ENCODE measurements at regions not wholly inside any gene's neighbourhood (a gene's known extent, or its start where the extent isn't known, plus 50 kb on each side); places are given as distances from the start of the nearest gene placed in this dataset.

DNA sequence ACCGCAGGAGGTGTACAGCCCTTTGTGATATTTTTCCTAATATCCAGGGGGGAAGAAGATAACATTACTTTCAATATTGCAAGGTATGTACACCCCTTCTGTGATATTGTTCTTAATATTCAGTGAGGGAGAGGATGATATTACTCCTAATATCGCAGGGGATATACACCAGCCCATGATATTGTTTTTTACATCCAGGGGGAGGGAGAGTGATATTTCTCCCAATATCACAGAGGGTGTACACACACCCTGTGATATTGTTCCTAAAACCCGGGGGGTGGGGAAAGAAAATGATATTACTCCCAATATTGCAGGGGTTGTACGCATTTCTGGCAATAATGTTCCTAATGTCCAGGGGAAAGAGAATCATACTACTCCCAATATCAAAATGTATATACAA is 58.0 kb upstream of the SLC25A48 start:
- Histone ChIP-seq H3K27ac (ENCODE audit: low read depth in 2 of 2, low read length in 1 of 2) (no peak overlapping the region), H3K36me3 (replicated peaks in 1 of 2; ENCODE audit: control insufficient read depth in 1 of 2, insufficient read depth in 2 of 2, low read length in 1 of 2) (no peaks in the 10 kb centered on the region), H3K9me2 (no peaks in the 10 kb centered on the region), H3K4me1 (ENCODE audit: control insufficient read depth in 1 of 2, insufficient read depth in 2 of 2, low read depth in 1 of 2, low read length in 1 of 2) (no peaks in the 10 kb centered on the region), H3K9ac (no peak overlapping the region), H3K79me2 (ENCODE audit: insufficient read depth) (no peaks in the 10 kb centered on the region), H3K27me3 (ENCODE audit: insufficient read depth) (peaks cover 11% of the 10 kb centered on the region; the same call in 1 of the 2 replicates), H2AFZ (ENCODE audit: low read depth) (no peak overlapping the region), H3F3A (replicated peaks; ENCODE audit: insufficient read depth) (no peaks in the 10 kb centered on the region), H3K4me3 (ENCODE audit: low read depth in 2 of 2, low read length in 1 of 2) (no peak overlapping the region), H3K4me2 (no peak overlapping the region), H3K9me3 (no peaks in the 10 kb centered on the region), H4K20me1 (ENCODE audit: insufficient read depth) (no peaks in the 10 kb centered on the region)
- CTCF ChIA-PET: no interaction called here
- TF ChIP-seq YY1 (IDR thresholded peaks at IDR 0.05; ENCODE audit: low read depth): no peak
- TF ChIP-seq, protein P1, sequence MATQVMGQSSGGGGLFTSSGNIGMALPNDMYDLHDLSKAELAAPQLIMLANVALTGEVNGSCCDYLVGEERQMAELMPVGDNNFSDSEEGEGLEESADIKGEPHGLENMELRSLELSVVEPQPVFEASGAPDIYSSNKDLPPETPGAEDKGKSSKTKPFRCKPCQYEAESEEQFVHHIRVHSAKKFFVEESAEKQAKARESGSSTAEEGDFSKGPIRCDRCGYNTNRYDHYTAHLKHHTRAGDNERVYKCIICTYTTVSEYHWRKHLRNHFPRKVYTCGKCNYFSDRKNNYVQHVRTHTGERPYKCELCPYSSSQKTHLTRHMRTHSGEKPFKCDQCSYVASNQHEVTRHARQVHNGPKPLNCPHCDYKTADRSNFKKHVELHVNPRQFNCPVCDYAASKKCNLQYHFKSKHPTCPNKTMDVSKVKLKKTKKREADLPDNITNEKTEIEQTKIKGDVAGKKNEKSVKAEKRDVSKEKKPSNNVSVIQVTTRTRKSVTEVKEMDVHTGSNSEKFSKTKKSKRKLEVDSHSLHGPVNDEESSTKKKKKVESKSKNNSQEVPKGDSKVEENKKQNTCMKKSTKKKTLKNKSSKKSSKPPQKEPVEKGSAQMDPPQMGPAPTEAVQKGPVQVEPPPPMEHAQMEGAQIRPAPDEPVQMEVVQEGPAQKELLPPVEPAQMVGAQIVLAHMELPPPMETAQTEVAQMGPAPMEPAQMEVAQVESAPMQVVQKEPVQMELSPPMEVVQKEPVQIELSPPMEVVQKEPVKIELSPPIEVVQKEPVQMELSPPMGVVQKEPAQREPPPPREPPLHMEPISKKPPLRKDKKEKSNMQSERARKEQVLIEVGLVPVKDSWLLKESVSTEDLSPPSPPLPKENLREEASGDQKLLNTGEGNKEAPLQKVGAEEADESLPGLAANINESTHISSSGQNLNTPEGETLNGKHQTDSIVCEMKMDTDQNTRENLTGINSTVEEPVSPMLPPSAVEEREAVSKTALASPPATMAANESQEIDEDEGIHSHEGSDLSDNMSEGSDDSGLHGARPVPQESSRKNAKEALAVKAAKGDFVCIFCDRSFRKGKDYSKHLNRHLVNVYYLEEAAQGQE (IDR thresholded peaks at IDR 0.05; ENCODE audit: low read depth, low read length): no peak
- no peak for TF ChIP-seq SMC3 (IDR thresholded peaks at IDR 0.05; ENCODE audit: low read depth, low read length)
- TF ChIP-seq FOSL2 (IDR thresholded peaks at IDR 0.05; ENCODE audit: borderline replicate concordance, low read depth): no peak
- TF ChIP-seq RCOR1 (IDR thresholded peaks at IDR 0.05; ENCODE audit: low read length): no peak
- no peak for TF ChIP-seq SIN3A (IDR thresholded peaks at IDR 0.05; ENCODE audit: borderline replicate concordance, low read depth, low read length)
- TF ChIP-seq EZH2phosphoT487 (IDR thresholded peaks at IDR 0.05; ENCODE audit: borderline replicate concordance, low read depth): no peak
- TF ChIP-seq, protein P2, sequence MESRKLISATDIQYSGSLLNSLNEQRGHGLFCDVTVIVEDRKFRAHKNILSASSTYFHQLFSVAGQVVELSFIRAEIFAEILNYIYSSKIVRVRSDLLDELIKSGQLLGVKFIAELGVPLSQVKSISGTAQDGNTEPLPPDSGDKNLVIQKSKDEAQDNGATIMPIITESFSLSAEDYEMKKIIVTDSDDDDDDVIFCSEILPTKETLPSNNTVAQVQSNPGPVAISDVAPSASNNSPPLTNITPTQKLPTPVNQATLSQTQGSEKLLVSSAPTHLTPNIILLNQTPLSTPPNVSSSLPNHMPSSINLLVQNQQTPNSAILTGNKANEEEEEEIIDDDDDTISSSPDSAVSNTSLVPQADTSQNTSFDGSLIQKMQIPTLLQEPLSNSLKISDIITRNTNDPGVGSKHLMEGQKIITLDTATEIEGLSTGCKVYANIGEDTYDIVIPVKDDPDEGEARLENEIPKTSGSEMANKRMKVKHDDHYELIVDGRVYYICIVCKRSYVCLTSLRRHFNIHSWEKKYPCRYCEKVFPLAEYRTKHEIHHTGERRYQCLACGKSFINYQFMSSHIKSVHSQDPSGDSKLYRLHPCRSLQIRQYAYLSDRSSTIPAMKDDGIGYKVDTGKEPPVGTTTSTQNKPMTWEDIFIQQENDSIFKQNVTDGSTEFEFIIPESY (IDR thresholded peaks at IDR 0.05; ENCODE audit: borderline replicate concordance, low read depth): no peak
- TF ChIP-seq TEAD4 (IDR thresholded peaks at IDR 0.05; ENCODE audit: borderline replicate concordance, insufficient read depth): no peak
- TF ChIP-seq EP300 (IDR thresholded peaks at IDR 0.05; ENCODE audit: borderline replicate concordance in 1 of 2, low read depth in 1 of 2, low read length in 1 of 2): no peak
- TF ChIP-seq NFIC (IDR thresholded peaks at IDR 0.05; ENCODE audit: borderline replicate concordance): no peak
- TF ChIP-seq FOXM1 (IDR thresholded peaks at IDR 0.05; ENCODE audit: low read depth): no peak
- no peak for TF ChIP-seq MXI1 (IDR thresholded peaks at IDR 0.05; ENCODE audit: low read depth, low read length)
- no peak for TF ChIP-seq FOXJ3 (CRISPR knock-in tag; IDR thresholded peaks at IDR 0.05)
- TF ChIP-seq, protein P3, sequence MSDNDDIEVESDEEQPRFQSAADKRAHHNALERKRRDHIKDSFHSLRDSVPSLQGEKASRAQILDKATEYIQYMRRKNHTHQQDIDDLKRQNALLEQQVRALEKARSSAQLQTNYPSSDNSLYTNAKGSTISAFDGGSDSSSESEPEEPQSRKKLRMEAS (IDR thresholded peaks at IDR 0.05; ENCODE audit: low read depth): no peak
- TF ChIP-seq, protein P4, sequence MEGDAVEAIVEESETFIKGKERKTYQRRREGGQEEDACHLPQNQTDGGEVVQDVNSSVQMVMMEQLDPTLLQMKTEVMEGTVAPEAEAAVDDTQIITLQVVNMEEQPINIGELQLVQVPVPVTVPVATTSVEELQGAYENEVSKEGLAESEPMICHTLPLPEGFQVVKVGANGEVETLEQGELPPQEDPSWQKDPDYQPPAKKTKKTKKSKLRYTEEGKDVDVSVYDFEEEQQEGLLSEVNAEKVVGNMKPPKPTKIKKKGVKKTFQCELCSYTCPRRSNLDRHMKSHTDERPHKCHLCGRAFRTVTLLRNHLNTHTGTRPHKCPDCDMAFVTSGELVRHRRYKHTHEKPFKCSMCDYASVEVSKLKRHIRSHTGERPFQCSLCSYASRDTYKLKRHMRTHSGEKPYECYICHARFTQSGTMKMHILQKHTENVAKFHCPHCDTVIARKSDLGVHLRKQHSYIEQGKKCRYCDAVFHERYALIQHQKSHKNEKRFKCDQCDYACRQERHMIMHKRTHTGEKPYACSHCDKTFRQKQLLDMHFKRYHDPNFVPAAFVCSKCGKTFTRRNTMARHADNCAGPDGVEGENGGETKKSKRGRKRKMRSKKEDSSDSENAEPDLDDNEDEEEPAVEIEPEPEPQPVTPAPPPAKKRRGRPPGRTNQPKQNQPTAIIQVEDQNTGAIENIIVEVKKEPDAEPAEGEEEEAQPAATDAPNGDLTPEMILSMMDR (IDR thresholded peaks at IDR 0.05): no peak
- TF ChIP-seq MEF2A (IDR thresholded peaks at IDR 0.05; ENCODE audit: borderline replicate concordance, low read depth): no peak
- WGBS (ENCODE audit: low lambda C conversion rate): 39% methylated on average over 4 of the region's 4 CpGs
- POLR2A ChIA-PET: no interaction called here
- DNase-seq: no peak
